Vagina (tissue), 2 donors: ENCODE measurements at regions not wholly inside any gene's neighbourhood (a gene's known extent, or its start where the extent isn't known, plus 50 kb on each side); places are given as distances from the start of the nearest gene placed in this dataset.

Experiments used
- DNase-seq, 2 donors: peaks; one replicate each; pipeline ENCODE4 v3.0.0-alpha.2; 2017; ENCODE audit errors: extremely low spot score in 2 of 2
- H3K27ac ChIP-seq: fragments of 200-600 bp; sonication (generic); one replicate; pipeline ENCODE4 v1.5.1; 2019
- H3K27me3 ChIP-seq: fragments of 200-600 bp; sonication (generic); one replicate; pipeline ENCODE4 v1.5.1; 2019
- H3K36me3 ChIP-seq, 2 donors: fragments of 200-600 bp; sonication (generic); one replicate each; pipeline ENCODE4 v1.5.1; 2017 to 2019
- H3K4me1 ChIP-seq: fragments of 200-600 bp; sonication (generic); one replicate; pipeline ENCODE4 v1.5.1; 2019
- H3K4me3 ChIP-seq, 2 donors: fragments of 200-600 bp; sonication (generic); 1 replicate in 1 of 2; 2 replicates in 1 of 2; pipeline ENCODE4 v1.5.1; 2016 to 2019
- H3K9me3 ChIP-seq: fragments of 200-600 bp; sonication (generic); one replicate; pipeline ENCODE4 v1.5.1; 2019
- CTCF ChIP-seq, 3 experiments: fragments of 450-650 bp in 2 of 3; fragments of 200-600 bp in 1 of 3; sonication (generic) in 1 of 3; IDR thresholded peaks; one replicate each; pipeline ENCODE4 v1.5.1; 2017 to 2019; ENCODE audit warnings: antibody characterized with exemption in 3 of 3, mild to moderate bottlenecking in 2 of 3, moderate library complexity in 2 of 3
- POLR2A ChIP-seq, 2 donors: fragments of 450-650 bp; IDR thresholded peaks; one replicate each; pipeline ENCODE4 v1.6.1; 2017; ENCODE audit warnings: antibody characterized with exemption in 2 of 2, mild to moderate bottlenecking in 2 of 2, moderate library complexity in 2 of 2
- POLR2AphosphoS5 ChIP-seq, 2 donors: sonication (generic); formaldehyde crosslinking; IDR thresholded peaks; one replicate each; pipeline ENCODE4 v1.9.0; 2017; ENCODE audit warnings: antibody characterized with exemption in 2 of 2, mild to moderate bottlenecking in 2 of 2, low read depth in 1 of 2; ENCODE audit not compliant: insufficient read depth in 1 of 2
- intact Hi-C: fragments of 100-400 bp; cut with DNase I; formaldehyde crosslinking; loops from one replicate; pipeline ENCODE4 v1.15.1; 2023

- no peaks in the 10 kb centered on the region for H3K4me1 ChIP-seq
Observed at GRCh38 chr1:196059210-196059609, 549.0 kb downstream of the KCNT2 start.

GRCh38 chr1:196056966-196057365, 551.3 kb downstream of the KCNT2 start:
- H3K27ac ChIP-seq = no peak overlapping the region
- H3K9me3 ChIP-seq = no peaks in the 10 kb centered on the region
- no peaks in the 10 kb centered on the region for H3K4me1 ChIP-seq
- TF ChIP-seq POLR2A (IDR thresholded peaks at IDR 0.05) = no peak
- no peak for TF ChIP-seq POLR2AphosphoS5 (IDR thresholded peaks at IDR 0.05; ENCODE audit: insufficient read depth in 1 of 2, low read depth in 1 of 2)
- TF ChIP-seq CTCF (IDR thresholded peaks at IDR 0.05) = no peak
- H3K27me3 ChIP-seq = no peaks in the 10 kb centered on the region
- no peak overlapping the region for H3K4me3 ChIP-seq
- no peak for DNase-seq
- no peaks in the 10 kb centered on the region for H3K36me3 ChIP-seq
- intact Hi-C loops = no loop called here

More at GRCh38 chr1:196059210-196059609, 549.0 kb downstream of the KCNT2 start:
- intact Hi-C loops = no loop called here
- no peaks in the 10 kb centered on the region for H3K36me3 ChIP-seq
- H3K4me3 ChIP-seq = no peak overlapping the region
- H3K27me3 ChIP-seq = no peaks in the 10 kb centered on the region
- no peak for DNase-seq
- no peaks in the 10 kb centered on the region for H3K9me3 ChIP-seq
- TF ChIP-seq POLR2AphosphoS5 (IDR thresholded peaks at IDR 0.05; ENCODE audit: insufficient read depth in 1 of 2, low read depth in 1 of 2) = no peak
- TF ChIP-seq CTCF (IDR thresholded peaks at IDR 0.05) = no peak
- TF ChIP-seq POLR2A (IDR thresholded peaks at IDR 0.05) = no peak
- no peak overlapping the region for H3K27ac ChIP-seq

- Histone ChIP-seq H3K4me3 (no peak overlapping the region), H3K27me3 (no peaks in the 10 kb centered on the region), H3K27ac (no peak overlapping the region), H3K4me1 (no peaks in the 10 kb centered on the region), H3K9me3 (no peaks in the 10 kb centered on the region), H3K36me3 (no peaks in the 10 kb centered on the region)
- DNase-seq = no peak
- intact Hi-C loops = no loop called here
- TF ChIP-seq CTCF (IDR thresholded peaks at IDR 0.05) (no peak), POLR2AphosphoS5 (IDR thresholded peaks at IDR 0.05; ENCODE audit: insufficient read depth in 1 of 2, low read depth in 1 of 2) (no peak), POLR2A (IDR thresholded peaks at IDR 0.05) (no peak)
Observed at GRCh38 chr1:196049407-196049806, 558.8 kb downstream of the KCNT2 start.

GRCh38 chr1:196043268-196043667, 565.0 kb downstream of the KCNT2 start:
- intact Hi-C loops = no loop called here

More at GRCh38 chr1:196043268-196043667, 565.0 kb downstream of the KCNT2 start:
- Histone ChIP-seq H3K27me3 (no peaks in the 10 kb centered on the region), H3K4me1 (no peaks in the 10 kb centered on the region), H3K9me3 (no peaks in the 10 kb centered on the region), H3K36me3 (no peaks in the 10 kb centered on the region), H3K27ac (no peak overlapping the region), H3K4me3 (no peak overlapping the region)
- DNase-seq = no peak
- TF ChIP-seq POLR2AphosphoS5 (IDR thresholded peaks at IDR 0.05; ENCODE audit: insufficient read depth in 1 of 2, low read depth in 1 of 2) (no peak), CTCF (IDR thresholded peaks at IDR 0.05) (no peak)
